Thyroid gland (tissue), 4 donors: ENCODE measurements at regions not wholly inside any gene's neighbourhood (a gene's known extent, or its start where the extent isn't known, plus 50 kb on each side); places are given as distances from the start of the nearest gene placed in this dataset.

Experiments
- CTCF ChIP-seq, 6 experiments: fragments of 200-600 bp in 3 of 6; fragments of 450-650 bp in 3 of 6; sonication (generic) in 3 of 6; IDR thresholded peaks; one replicate each; pipeline ENCODE4 v1.5.1; 2016 to 2019; ENCODE audit warnings: antibody characterized with exemption in 6 of 6, mild to moderate bottlenecking in 2 of 6, inconsistent platforms in 1 of 6, moderate library complexity in 1 of 6
- POLR2A ChIP-seq, 2 donors: fragments of 450-650 bp; IDR thresholded peaks; one replicate each; pipeline ENCODE4 v1.6.1; 2017; ENCODE audit warnings: antibody characterized with exemption in 2 of 2, mild to moderate bottlenecking in 2 of 2, moderate library complexity in 1 of 2

GRCh38 chr3:22835041-22835440 lies 368.1 kb upstream of the UBE2E2 start:
- TF ChIP-seq CTCF (IDR thresholded peaks at IDR 0.05) (no peak), POLR2A (IDR thresholded peaks at IDR 0.05) (no peak)
